ENCODE measurements at regions not wholly inside any gene's neighbourhood (a gene's known extent, or its start where the extent isn't known, plus 50 kb on each side); places are given as distances from the start of the nearest gene placed in this dataset.

DNA sequence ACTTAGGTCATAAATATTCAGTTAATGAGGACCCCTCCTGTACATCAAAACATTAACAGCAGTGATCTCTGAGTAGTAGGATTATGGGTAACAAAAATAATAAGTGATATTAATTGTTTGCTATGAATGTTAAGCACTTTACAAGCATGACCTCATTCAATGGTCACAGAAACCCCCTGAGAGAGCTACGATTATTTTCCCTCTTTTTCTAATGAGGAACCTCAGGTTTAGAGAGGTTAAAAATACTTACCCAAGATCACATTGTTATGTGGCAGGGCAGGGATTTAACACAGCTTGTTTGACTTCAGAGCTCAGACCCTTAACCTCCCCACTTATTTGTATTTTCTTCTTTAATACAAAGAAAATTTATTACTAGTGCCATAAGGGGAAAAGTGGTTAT is 228.2 kb downstream of the TBL1XR1 start:
- TF ChIP-seq, protein P1, sequence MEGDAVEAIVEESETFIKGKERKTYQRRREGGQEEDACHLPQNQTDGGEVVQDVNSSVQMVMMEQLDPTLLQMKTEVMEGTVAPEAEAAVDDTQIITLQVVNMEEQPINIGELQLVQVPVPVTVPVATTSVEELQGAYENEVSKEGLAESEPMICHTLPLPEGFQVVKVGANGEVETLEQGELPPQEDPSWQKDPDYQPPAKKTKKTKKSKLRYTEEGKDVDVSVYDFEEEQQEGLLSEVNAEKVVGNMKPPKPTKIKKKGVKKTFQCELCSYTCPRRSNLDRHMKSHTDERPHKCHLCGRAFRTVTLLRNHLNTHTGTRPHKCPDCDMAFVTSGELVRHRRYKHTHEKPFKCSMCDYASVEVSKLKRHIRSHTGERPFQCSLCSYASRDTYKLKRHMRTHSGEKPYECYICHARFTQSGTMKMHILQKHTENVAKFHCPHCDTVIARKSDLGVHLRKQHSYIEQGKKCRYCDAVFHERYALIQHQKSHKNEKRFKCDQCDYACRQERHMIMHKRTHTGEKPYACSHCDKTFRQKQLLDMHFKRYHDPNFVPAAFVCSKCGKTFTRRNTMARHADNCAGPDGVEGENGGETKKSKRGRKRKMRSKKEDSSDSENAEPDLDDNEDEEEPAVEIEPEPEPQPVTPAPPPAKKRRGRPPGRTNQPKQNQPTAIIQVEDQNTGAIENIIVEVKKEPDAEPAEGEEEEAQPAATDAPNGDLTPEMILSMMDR (conservative IDR thresholded peaks at IDR 0.05; ENCODE audit: low read depth, low read length), result no peak
- TF ChIP-seq EZH2 (IDR thresholded peaks at IDR 0.05; ENCODE audit: borderline replicate concordance, low read depth, low read length, poor library complexity, severe bottlenecking), result no peak
